ENCODE measurements at regions not wholly inside any gene's neighbourhood (a gene's known extent, or its start where the extent isn't known, plus 50 kb on each side); places are given as distances from the start of the nearest gene placed in this dataset.
A peak's percentile ranks its signal among the peaks of the same experiment; 100 is the strongest.

DNA sequence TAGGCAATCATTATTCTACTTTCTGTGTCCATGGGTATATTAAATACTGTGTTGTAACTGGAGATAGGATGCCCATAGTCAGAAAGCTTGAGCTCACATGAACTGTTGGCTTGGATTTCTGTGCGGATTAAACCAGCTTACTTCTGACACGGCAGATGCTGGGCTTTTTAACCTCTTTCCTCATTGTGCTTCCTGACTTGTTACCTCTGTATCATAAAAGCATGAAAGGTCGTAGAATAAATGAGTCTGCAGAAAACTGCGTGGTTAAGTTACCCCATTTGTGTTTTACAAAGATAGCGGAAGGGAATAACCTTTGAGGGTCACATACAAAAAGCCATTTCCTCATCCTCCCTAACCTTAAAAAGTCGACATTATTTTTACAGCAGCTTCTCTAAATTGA lies 199.5 kb upstream of the DMRT1 start:
- H3K27me3 Mint-ChIP-seq (ENCODE audit: low read depth in 2 of 2), result no peaks in the 10 kb centered on the region
- WGBS (ENCODE audit: insufficient coverage), result 31% methylated on average over 4 of the region's 6 CpGs
- no peaks in the 10 kb centered on the region for H3K36me3 ChIP-seq (ENCODE audit: control insufficient read depth, insufficient read depth, low read length)
- DNase-seq, result no peak
- ATAC-seq, result no peak
- no peak overlapping the region for H3K27ac ChIP-seq (ENCODE audit: low read length)
- H3K4me1 Mint-ChIP-seq, result peaks cover 11 to 27% of the 10 kb centered on the region in 2 donors
- no peaks in the 10 kb centered on the region for H3K9me3 ChIP-seq (ENCODE audit: control insufficient read depth, insufficient read depth, low read length)
- no peaks in the 10 kb centered on the region for H3K36me3 Mint-ChIP-seq
- no peak overlapping the region for H3K4me3 Mint-ChIP-seq
- no peaks in the 10 kb centered on the region for H3K27me3 ChIP-seq (ENCODE audit: control insufficient read depth, insufficient read depth, low read length)
- no peaks in the 10 kb centered on the region for H3K4me1 ChIP-seq (ENCODE audit: control insufficient read depth, insufficient read depth, low read length)
- H3K27ac Mint-ChIP-seq, result peak overlapping the region in 1 of 2 donors; percentile 44
- intact Hi-C loops (cut with micrococcal nuclease), result no loop called here
- no peaks in the 10 kb centered on the region for H3K9me3 Mint-ChIP-seq
- no peak overlapping the region for H3K4me3 ChIP-seq (ENCODE audit: low read length)
- TF ChIP-seq, protein P1, sequence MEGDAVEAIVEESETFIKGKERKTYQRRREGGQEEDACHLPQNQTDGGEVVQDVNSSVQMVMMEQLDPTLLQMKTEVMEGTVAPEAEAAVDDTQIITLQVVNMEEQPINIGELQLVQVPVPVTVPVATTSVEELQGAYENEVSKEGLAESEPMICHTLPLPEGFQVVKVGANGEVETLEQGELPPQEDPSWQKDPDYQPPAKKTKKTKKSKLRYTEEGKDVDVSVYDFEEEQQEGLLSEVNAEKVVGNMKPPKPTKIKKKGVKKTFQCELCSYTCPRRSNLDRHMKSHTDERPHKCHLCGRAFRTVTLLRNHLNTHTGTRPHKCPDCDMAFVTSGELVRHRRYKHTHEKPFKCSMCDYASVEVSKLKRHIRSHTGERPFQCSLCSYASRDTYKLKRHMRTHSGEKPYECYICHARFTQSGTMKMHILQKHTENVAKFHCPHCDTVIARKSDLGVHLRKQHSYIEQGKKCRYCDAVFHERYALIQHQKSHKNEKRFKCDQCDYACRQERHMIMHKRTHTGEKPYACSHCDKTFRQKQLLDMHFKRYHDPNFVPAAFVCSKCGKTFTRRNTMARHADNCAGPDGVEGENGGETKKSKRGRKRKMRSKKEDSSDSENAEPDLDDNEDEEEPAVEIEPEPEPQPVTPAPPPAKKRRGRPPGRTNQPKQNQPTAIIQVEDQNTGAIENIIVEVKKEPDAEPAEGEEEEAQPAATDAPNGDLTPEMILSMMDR (IDR thresholded peaks at IDR 0.05), result no peak

DNA sequence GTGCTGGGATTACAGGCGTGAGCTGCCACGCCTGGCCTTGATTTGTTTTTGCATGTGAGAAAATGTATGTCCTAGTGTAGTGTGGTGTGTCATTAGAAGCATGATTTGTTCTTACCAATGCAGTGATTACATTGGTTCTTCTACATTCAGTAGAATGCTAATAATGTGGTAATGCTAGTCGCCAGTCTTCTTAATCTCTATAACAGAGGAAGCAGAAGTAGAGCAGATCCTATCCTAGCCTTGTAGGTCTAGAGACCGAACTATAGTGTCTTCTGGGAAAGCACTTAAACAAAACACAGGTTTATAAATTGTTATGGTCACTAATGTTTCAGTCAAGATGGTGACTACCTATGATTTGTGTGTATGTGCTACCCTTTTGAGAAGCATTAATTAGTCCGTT lies 197.5 kb upstream of the DMRT1 start:
- DNase-seq (no peak), ATAC-seq (no peak)
- TF ChIP-seq, protein P1 (IDR thresholded peaks at IDR 0.05), result no peak
- 87% methylated on average over 5 of the region's 5 CpGs for WGBS (ENCODE audit: insufficient coverage)
- Mint-ChIP-seq H3K36me3 (no peaks in the 10 kb centered on the region), H3K27ac (no peak overlapping the region), H3K4me3 (no peak overlapping the region), H3K4me1 (peaks cover 0 to 16% of the 10 kb centered on the region in 2 donors), H3K9me3 (no peaks in the 10 kb centered on the region), H3K27me3 (ENCODE audit: low read depth in 2 of 2) (no peaks in the 10 kb centered on the region)
- Histone ChIP-seq H3K27ac (ENCODE audit: low read length) (no peak overlapping the region), H3K36me3 (ENCODE audit: control insufficient read depth, insufficient read depth, low read length) (no peaks in the 10 kb centered on the region), H3K27me3 (ENCODE audit: control insufficient read depth, insufficient read depth, low read length) (no peaks in the 10 kb centered on the region), H3K4me3 (ENCODE audit: low read length) (no peak overlapping the region), H3K4me1 (ENCODE audit: control insufficient read depth, insufficient read depth, low read length) (no peaks in the 10 kb centered on the region), H3K9me3 (ENCODE audit: control insufficient read depth, insufficient read depth, low read length) (no peaks in the 10 kb centered on the region)
- intact Hi-C loops (cut with micrococcal nuclease), result no loop called here

DNA sequence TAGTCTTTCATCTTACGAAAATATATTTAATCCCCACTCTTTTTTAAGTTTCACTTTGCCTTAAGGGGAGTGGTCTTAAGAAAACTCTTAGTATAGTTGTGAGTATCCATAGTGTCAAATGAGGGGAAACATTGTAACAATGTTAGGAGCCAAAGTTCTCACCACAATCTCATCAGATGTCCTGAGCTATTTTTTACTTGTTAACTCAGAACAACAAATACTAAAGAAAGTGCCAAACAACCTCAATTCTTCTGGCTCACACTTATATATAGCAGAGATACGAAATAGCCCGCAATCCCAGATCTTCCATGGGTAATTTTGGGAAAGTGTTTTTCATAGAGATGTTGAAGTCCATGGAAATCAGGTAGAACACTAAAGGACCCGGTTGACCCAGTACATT lies 194.0 kb upstream of the DMRT1 start:
- no peaks in the 10 kb centered on the region for H3K36me3 Mint-ChIP-seq
- ATAC-seq, result no peak
- Histone ChIP-seq H3K27me3 (ENCODE audit: control insufficient read depth, insufficient read depth, low read length) (no peaks in the 10 kb centered on the region), H3K27ac (ENCODE audit: low read length) (no peak overlapping the region), H3K4me3 (ENCODE audit: low read length) (no peak overlapping the region), H3K4me1 (ENCODE audit: control insufficient read depth, insufficient read depth, low read length) (peaks cover 8% of the 10 kb centered on the region), H3K36me3 (ENCODE audit: control insufficient read depth, insufficient read depth, low read length) (no peaks in the 10 kb centered on the region), H3K9me3 (ENCODE audit: control insufficient read depth, insufficient read depth, low read length) (no peaks in the 10 kb centered on the region)
- peaks cover 20 to 31% of the 10 kb centered on the region in 2 donors for H3K4me1 Mint-ChIP-seq
- intact Hi-C loops (cut with micrococcal nuclease), result no loop called here
- H3K4me3 Mint-ChIP-seq, result no peak overlapping the region
- H3K9me3 Mint-ChIP-seq, result no peaks in the 10 kb centered on the region
- WGBS (ENCODE audit: insufficient coverage), result no CpG with 5 or more reads among the region's 4 CpGs
- no peaks in the 10 kb centered on the region for H3K27me3 Mint-ChIP-seq (ENCODE audit: low read depth in 2 of 2)
- no peak overlapping the region for H3K27ac Mint-ChIP-seq
- no peak for DNase-seq
- TF ChIP-seq, protein P1 (IDR thresholded peaks at IDR 0.05), result no peak
